Neutrophil (primary cell): ENCODE measurements at regions not wholly inside any gene's neighbourhood (a gene's known extent, or its start where the extent isn't known, plus 50 kb on each side); places are given as distances from the start of the nearest gene placed in this dataset.

ENCODE experiments used
- H3K27ac ChIP-seq: fragments of 200-600 bp; sonication (generic); 2 replicates; pipeline ENCODE4 v1.5.1; 2016; ENCODE audit warnings: mild to moderate bottlenecking, moderate library complexity
- H3K27me3 ChIP-seq: fragments of 200-600 bp; sonication (generic); 2 replicates; pipeline ENCODE4 v1.6.0; 2016; ENCODE audit warnings: mild to moderate bottlenecking
- H3K36me3 ChIP-seq: fragments of 200-600 bp; sonication (generic); 2 replicates; pipeline ENCODE4 v1.5.1; 2017
- H3K4me1 ChIP-seq, 2 experiments: fragments of 200-600 bp in 1 of 2; sonication (generic) in 1 of 2; 1 replicate in 1 of 2; 2 replicates in 1 of 2; pipeline versions ENCODE4 v1.5.1 to v1.6.1; 2013 to 2016; ENCODE audit warnings: low read depth in 1 of 2, low read length in 1 of 2, mild to moderate bottlenecking in 1 of 2, moderate library complexity in 1 of 2; ENCODE audit not compliant: control insufficient read depth in 1 of 2, insufficient read depth in 1 of 2
- H3K4me3 ChIP-seq, 2 experiments: fragments of 200-600 bp in 1 of 2; sonication (generic) in 1 of 2; 1 replicate in 1 of 2; 2 replicates in 1 of 2; pipeline ENCODE4 v1.5.1; 2013 to 2016; ENCODE audit warnings: low read depth in 1 of 2, low read length in 1 of 2, mild to moderate bottlenecking in 1 of 2, moderate library complexity in 1 of 2
- H3K9me3 ChIP-seq: fragments of 200-600 bp; sonication (generic); 2 replicates; pipeline ENCODE4 v1.5.1; 2016
- TF ChIP-seq, protein P1 (sequence below): fragments of 200-600 bp; sonication (generic); IDR thresholded peaks from 2 replicates; pipeline ENCODE4 v1.5.1; 2016; ENCODE audit warnings: antibody characterized with exemption

DNA sequence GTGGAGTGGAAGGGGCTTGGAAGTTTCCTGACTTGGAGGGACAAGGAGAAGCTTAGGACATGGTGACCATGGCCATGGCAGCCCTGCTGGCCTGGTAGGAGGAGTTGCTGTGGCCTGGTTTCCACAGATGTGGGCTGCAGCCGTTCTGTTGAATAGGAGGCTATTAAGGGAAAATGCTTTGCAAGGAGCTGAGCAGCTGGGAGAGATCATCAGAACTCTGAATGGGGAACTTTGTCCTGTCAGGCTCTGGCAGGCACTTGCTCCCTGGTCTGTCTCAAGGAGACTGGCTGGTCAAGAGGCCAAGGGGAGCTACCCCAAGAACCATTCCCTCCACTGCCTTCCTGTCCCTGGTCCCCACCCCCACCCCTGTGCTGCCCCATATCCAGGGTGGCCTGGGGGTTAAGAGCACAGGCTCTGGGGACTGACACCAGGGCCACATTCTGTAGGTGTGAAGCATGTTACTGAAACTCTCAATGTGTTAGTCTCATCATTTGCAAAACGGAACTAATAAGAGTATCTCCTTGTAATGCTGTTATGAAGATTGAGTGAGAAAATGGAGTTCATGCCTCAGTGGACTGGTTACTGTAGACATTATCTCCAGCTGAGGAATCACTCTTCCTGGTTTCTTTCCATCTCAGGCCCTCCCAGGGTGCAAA lies 84.0 kb upstream of the ARAP3 start:
- Histone ChIP-seq H3K36me3 (no peaks in the 10 kb centered on the region), H3K4me3 (no peak overlapping the region), H3K27me3 (peaks cover 52% of the 10 kb centered on the region), H3K4me1 (no peaks in the 10 kb centered on the region), H3K27ac (no peak overlapping the region), H3K9me3 (no peaks in the 10 kb centered on the region)
- TF ChIP-seq, protein P1, sequence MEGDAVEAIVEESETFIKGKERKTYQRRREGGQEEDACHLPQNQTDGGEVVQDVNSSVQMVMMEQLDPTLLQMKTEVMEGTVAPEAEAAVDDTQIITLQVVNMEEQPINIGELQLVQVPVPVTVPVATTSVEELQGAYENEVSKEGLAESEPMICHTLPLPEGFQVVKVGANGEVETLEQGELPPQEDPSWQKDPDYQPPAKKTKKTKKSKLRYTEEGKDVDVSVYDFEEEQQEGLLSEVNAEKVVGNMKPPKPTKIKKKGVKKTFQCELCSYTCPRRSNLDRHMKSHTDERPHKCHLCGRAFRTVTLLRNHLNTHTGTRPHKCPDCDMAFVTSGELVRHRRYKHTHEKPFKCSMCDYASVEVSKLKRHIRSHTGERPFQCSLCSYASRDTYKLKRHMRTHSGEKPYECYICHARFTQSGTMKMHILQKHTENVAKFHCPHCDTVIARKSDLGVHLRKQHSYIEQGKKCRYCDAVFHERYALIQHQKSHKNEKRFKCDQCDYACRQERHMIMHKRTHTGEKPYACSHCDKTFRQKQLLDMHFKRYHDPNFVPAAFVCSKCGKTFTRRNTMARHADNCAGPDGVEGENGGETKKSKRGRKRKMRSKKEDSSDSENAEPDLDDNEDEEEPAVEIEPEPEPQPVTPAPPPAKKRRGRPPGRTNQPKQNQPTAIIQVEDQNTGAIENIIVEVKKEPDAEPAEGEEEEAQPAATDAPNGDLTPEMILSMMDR = no peak

GRCh38 chr5:141763541-141763940 lies 81.5 kb upstream of the ARAP3 start:
- H3K36me3 ChIP-seq = no peaks in the 10 kb centered on the region
- no peak overlapping the region for H3K4me3 ChIP-seq
- H3K9me3 ChIP-seq = no peaks in the 10 kb centered on the region
- TF ChIP-seq, protein P1 = no peak
- H3K27me3 ChIP-seq = peaks cover 71% of the 10 kb centered on the region
- H3K27ac ChIP-seq = no peak overlapping the region
- no peaks in the 10 kb centered on the region for H3K4me1 ChIP-seq

DNA sequence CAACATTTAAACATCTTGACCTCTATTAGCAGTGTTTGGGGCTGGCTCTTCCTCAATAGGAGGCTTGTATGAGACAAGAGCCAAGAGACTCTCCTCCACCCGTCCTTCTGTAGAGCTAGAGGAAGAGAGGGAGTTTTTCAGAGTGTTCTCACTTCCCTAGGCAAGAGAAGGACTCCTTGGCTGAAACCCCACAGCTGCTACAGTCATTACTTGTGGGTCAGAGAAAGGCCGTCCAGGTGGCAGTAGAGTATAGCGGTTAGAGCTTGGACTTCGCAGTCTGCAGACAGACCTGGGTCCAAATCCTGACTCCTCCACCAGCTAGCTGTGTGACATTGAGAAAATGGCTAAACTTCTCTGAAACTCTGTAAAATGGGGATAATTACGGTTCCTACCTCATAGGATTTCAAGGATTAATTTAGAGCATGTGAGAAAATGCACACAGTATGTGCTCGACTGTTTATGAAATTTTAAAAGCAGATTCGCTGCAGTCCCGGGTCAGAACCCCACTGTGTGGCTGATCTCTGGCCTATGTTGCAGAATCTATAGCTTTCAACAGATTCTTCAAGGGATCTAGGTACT lies 80.8 kb upstream of the ARAP3 start:
- Histone ChIP-seq H3K4me3 (no peak overlapping the region), H3K36me3 (no peaks in the 10 kb centered on the region), H3K4me1 (no peaks in the 10 kb centered on the region), H3K27me3 (peaks cover 78% of the 10 kb centered on the region), H3K27ac (no peak overlapping the region), H3K9me3 (no peaks in the 10 kb centered on the region)
- TF ChIP-seq, protein P1 = no peak

GRCh38 chr5:141762316-141762715 lies 80.3 kb upstream of the ARAP3 start:
- no peaks in the 10 kb centered on the region for H3K36me3 ChIP-seq
- TF ChIP-seq, protein P1 = no peak
- no peak overlapping the region for H3K27ac ChIP-seq
- peaks cover 84% of the 10 kb centered on the region for H3K27me3 ChIP-seq
- no peaks in the 10 kb centered on the region for H3K4me1 ChIP-seq
- no peak overlapping the region for H3K4me3 ChIP-seq
- no peaks in the 10 kb centered on the region for H3K9me3 ChIP-seq

GRCh38 chr5:141760753-141761152 lies 78.7 kb upstream of the ARAP3 start:
- H3K4me1 ChIP-seq = no peaks in the 10 kb centered on the region
- no peak overlapping the region for H3K4me3 ChIP-seq
- no peaks in the 10 kb centered on the region for H3K9me3 ChIP-seq
- H3K36me3 ChIP-seq = no peaks in the 10 kb centered on the region
- TF ChIP-seq, protein P1 = no peak
- H3K27me3 ChIP-seq = peaks cover 93% of the 10 kb centered on the region
- no peak overlapping the region for H3K27ac ChIP-seq
